T-helper 2 cell treated with Interferon-gamma antibody and Interleukin-4, amounts not matched to agents 100 ng/mL and 5 ng/mL, for 36 hours (primary cell): ENCODE measurements at regions not wholly inside any gene's neighbourhood (a gene's known extent, or its start where the extent isn't known, plus 50 kb on each side); places are given as distances from the start of the nearest gene placed in this dataset.

Experiments used
- intact Hi-C: fragments of 100-400 bp; cut with micrococcal nuclease; formaldehyde crosslinking; loops from one replicate; pipeline ENCODE4 v1.15.1; 2023

- intact Hi-C loops = no loop called here
Measured at GRCh38 chr6:144796070-144796469, 510.9 kb downstream of the UTRN start.

DNA sequence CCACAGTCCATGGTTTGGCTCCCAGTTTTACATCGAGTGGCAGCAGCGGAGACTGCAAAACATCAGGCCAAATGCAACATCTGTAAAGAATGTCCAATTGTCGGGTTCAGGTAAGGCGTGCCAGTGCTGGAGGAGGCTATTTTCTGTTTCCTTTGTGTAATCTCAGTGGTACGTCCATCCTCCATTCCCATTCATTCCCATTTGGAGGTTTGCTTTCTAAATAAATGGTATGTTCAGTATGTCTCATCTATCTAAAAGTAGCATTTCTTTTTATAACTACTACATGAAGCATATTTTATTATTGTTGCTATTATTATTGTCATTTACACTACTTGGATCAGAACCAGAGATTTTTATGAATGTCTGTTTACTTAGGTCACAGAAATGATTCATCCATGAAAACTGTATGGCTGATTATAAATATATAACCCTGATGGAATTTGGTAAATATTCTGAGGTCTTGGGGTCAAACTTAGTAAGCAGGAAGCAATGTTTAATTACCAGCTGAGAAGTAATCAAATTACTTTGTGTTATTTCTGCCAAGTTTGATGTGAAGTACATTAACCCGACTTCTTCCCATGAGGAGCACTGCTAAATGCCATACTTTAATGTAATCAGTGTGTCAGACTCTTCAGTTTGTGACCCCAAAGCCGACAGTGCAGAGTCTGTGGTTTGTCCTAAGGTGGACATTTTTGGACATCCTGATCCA, 512.9 kb downstream of the UTRN start:
- intact Hi-C loops = no loop called here

- intact Hi-C loops = no loop called here
Measured at GRCh38 chr6:144804246-144804790, 519.2 kb downstream of the UTRN start.

DNA sequence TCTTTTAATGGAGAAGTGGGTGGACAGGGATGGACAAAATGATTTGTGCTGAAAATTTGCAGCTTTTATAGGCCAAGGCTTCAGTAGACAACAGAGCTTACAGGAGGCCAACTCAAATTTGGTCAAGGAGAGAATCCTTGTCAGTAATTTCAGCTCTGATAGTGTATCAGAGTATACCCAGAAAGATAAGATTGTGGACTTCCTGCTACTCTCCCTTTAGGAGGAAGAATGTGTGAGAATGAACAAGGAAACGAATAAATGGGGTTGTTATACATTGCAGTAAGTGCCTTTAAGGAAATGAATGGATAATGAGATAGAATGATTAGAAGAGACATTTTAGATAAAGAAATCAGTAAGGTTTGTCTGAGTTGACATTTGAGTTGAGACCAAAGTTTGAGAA, 519.9 kb downstream of the UTRN start:
- intact Hi-C loops = no loop called here

DNA sequence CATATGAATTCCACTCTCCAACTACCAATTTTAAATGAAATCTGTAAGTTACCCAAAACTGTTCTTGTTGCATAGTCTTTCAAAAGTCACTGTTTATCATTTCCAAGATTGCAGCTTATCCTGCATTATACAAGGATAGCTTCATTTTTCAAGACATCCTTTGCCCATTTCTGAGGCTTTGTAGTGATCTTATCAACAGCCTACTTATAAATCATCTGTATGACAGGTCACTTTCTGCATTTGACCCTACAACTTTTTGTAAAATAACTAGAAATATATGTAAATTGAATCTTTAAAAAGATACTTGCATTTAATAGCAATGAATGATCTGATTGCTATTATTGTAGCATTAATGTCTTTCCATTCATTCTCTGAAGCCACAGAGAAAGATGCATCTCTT, 521.1 kb downstream of the UTRN start:
- intact Hi-C loops = no loop called here

DNA sequence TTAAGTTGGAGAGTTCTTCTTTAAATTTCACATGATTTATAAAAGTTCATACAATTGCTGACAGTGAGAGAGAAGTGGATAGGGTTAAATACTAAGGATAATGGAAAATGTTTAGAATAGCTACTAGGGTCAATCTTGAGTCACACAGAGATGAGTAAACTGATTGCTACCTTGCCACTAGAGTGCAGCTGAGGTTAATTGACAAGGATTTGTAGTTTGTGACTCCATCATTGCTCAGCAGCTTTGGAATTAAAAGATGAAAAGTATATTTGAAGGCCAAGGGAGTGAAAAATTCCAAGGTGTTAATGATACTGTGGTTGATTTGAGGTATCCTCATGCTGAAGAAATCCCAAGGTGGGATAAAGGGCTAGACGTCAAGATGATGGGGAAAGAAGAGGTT, 524.0 kb downstream of the UTRN start:
- intact Hi-C loops = no loop called here

DNA sequence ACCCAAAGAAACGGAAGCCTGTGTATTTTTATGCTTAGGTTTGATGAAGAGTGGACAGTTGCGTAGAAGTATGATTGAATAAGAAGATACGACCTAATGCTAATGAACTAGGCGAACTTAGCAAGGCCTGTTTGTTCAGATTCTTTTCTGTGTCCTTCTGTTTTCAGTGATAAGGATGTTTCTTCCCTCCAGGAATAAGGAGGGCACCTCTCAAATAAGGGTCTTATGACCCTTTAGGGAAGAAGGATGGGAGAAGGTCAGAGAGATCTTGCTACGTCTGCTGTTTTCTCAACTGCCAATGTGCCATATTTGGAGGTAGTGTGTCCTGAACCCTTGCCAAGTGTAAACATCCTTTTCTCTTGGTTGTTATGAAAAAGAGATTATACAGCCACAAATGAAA, 524.8 kb downstream of the UTRN start:
- intact Hi-C loops = no loop called here

GRCh38 chr6:144811140-144811539, 526.0 kb downstream of the UTRN start:
- intact Hi-C loops = no loop called here

DNA sequence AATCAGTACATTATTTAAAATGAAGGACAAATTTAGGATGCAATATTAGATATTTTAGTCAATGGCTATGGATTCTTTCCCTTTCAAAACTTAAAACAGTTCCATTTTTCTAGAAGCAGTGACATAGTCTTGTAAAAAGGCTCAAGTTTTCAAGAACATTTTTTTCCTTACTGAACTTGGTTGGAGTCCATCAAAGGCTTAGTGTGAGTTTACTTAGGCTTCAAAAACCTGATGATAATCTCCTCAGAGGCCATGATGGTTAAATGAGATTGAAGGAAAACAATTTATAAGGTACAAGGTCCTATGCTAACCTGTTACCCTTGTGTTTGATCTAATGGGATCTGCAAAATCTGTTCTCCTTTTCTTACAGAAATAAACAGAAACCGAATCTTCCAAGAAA, 531.8 kb downstream of the UTRN start:
- intact Hi-C loops = no loop called here

GRCh38 chr6:144820270-144820669, 535.1 kb downstream of the UTRN start:
- intact Hi-C loops = no loop called here

DNA sequence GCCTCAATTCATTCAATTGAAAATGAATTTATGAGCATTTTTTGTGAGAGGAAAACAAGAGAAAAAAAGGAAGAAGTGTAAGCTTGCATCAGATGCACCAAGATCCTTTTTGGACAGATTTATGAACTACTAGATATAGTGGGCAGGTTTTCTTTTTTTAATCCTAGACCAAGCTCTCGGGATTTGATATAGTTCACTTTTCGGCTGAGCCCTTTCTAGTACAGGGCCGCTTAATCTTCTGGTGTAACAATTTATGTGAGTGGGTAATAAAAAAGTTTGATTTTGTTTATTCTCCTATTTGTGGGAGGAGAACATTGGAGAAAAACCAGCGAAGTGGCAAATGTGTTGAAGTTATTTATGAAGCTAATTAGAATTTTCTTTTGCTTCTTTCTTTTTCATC, 538.0 kb downstream of the UTRN start:
- intact Hi-C loops = no loop called here

- intact Hi-C loops = no loop called here
Measured at GRCh38 chr6:144824018-144824417, 538.9 kb downstream of the UTRN start.

- intact Hi-C loops = no loop called here
Measured at GRCh38 chr6:144834426-144835038, 549.4 kb downstream of the UTRN start.

DNA sequence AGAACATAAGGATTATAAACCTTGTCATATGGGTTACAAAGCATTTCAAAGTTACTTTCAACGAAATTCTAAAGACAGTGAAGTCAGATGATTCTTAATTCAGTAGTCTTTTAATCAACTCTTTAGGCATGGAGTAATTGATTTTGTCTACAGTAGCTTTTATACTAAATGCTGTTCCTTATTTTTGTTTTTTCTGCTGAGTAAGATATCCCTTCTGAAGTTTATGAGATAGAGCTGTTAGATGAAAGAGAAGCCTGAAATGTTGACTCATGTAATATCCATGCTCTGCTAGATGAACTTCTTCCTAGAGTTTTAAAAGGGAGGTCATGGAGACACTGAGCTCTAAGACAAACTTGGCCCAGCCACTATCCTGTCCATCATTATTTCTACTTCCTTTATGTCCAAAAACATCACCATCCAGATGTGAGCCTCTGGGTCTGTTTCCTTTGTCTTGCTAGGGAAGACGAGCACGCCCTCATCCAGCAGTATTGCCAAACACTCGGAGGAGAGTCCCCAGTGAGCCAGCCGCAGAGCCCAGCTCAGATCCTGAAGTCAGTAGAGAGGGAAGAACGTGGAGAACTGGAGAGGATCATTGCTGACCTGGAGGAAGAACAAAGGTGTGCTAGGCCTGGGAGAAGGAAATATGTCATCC, 550.3 kb downstream of the UTRN start:
- intact Hi-C loops = no loop called here

DNA sequence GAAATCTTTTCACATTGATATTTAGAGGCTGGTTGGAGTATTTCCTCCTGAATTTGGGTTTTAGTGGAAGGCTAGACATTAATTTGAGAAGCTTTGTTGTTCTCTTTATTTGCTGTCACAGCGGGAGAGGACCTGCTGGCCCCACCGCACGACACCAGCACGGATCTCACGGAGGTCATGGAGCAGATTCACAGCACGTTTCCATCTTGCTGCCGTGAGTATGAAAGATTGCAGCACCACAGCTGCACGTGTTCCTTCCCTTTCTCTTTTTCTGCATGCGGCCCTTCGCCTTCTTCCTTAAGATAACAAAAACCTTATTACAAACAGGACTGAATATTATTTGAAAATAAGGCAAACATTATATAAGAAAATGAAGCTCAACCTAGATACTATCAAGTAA, 555.5 kb downstream of the UTRN start:
- intact Hi-C loops = no loop called here

DNA sequence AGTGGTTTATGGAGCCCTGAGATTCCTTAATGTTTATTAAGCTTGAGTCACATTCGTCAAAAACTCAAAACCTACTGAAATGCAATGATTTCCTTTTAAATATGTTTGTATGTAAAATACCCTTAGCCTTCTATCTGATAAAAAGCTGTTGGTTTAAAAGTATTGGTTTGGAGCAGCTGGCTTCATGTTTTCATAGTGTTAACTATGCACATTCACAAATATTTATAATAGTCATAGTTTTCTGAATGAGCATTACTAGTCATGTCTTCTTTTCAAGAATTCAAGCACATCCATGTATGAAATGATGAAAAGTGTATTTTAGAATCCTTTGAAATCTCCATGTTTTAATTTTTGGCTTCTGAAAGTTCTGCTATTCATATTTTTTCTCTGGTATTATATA, 558.6 kb downstream of the UTRN start:
- intact Hi-C loops = no loop called here

DNA sequence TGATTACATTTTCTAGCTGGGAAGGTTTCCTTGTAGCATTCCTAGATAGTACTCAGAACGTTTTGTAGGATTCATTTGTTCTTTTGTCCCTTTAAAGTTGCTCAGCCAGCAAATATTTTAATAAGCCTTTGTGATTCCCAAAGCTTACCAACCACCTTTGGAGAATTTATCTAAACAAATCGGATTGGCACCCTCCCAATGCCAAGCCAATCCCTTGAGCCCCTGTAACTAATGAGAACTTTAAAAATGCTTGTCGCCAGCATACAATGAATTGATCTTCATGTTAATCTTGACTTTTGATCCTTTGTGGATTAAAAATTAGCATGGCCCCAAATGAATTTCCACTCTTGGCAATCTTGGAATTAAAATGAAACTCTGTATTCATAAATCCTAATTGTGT, 559.5 kb downstream of the UTRN start:
- intact Hi-C loops = no loop called here

GRCh38 chr6:144845186-144845585, 560.1 kb downstream of the UTRN start:
- intact Hi-C loops = no loop called here

- intact Hi-C loops = no loop called here
Measured at GRCh38 chr6:144847916-144848315, 562.8 kb downstream of the UTRN start.

DNA sequence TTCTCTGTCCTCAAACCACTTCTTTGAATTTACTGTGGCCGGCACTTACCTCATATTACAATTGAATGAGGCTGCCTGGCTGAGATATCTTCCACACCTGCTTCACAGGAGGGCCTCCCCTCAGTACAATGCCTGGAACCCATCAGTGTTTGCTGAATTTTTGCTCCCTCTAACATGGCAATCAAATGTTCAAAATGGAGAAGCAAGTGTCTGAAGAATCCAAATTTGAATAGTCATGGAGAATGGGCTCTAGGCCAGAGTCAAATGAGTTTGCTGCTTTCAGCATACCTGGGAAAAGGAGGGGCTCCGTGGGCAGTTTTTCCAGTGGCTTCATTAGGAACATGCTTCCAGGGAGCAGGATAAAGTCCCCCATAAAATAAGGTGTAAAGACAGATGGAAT, 564.8 kb downstream of the UTRN start:
- intact Hi-C loops = loop anchor here (10.0 kb wide), 1 partner anchor 265 kb away; no protein-coding TSS in a partner anchor

DNA sequence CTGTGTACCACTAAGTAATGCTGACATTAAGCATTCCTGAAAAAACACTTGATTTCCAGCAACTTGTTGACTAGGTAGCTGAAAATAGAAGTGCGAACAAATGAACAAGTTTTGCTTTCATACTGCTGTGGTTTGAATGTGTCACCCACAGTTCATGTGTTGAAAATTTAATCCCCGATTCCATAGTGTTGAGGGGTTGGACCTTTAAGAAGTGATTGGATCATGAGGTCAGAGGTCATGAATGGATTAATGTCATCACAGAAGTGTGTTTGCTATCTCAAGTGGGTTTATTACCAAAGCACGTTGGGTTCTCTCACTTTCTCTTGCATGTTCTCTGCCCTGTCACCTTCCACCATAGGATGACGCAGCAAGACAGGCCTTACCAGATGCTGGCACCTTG, 568.5 kb downstream of the UTRN start:
- intact Hi-C loops = loop anchor here (10.0 kb wide), 1 partner anchor 269 kb away; no protein-coding TSS in a partner anchor

- intact Hi-C loops = loop anchor here (10.0 kb wide), 1 partner anchor 270 kb away; no protein-coding TSS in a partner anchor
Measured at GRCh38 chr6:144854654-144855053, 569.5 kb downstream of the UTRN start.
